ENCODE measurements at regions not wholly inside any gene's neighbourhood (a gene's known extent, or its start where the extent isn't known, plus 50 kb on each side); places are given as distances from the start of the nearest gene placed in this dataset.
A peak's percentile ranks its signal among the peaks of the same experiment; 100 is the strongest.

- DNase-seq: no peak
- Mint-ChIP-seq H3K9me3 (no peaks in the 10 kb centered on the region), H3K4me3 (no peak overlapping the region), H3K4me1 (peaks cover 5% of the 10 kb centered on the region), H3K27me3 (peaks cover 11% of the 10 kb centered on the region), H3K36me3 (ENCODE audit: low read depth) (no peaks in the 10 kb centered on the region), H3K27ac (no peak overlapping the region)
- no peak for ATAC-seq
Measured at GRCh38 chr2:215624423-215624829, 188.6 kb upstream of the FN1 start.

GRCh38 chr2:215622837-215623236 is 187.0 kb upstream of the FN1 start:
- H3K27ac Mint-ChIP-seq: no peak overlapping the region
- no peak for DNase-seq
- peaks cover 15% of the 10 kb centered on the region for H3K27me3 Mint-ChIP-seq
- ATAC-seq: no peak
- no peak overlapping the region for H3K4me3 Mint-ChIP-seq
- H3K9me3 Mint-ChIP-seq: no peaks in the 10 kb centered on the region
- no peaks in the 10 kb centered on the region for H3K36me3 Mint-ChIP-seq (ENCODE audit: low read depth)
- H3K4me1 Mint-ChIP-seq: peaks cover 6% of the 10 kb centered on the region

- no peak for ATAC-seq
Measured at GRCh38 chr2:215621381-215621780, 185.5 kb upstream of the FN1 start.

GRCh38 chr2:215620528-215620927 is 184.7 kb upstream of the FN1 start:
- Mint-ChIP-seq H3K4me3 (no peak overlapping the region), H3K27me3 (peaks cover 15% of the 10 kb centered on the region), H3K9me3 (no peaks in the 10 kb centered on the region), H3K27ac (no peak overlapping the region), H3K4me1 (peaks cover 6% of the 10 kb centered on the region), H3K36me3 (ENCODE audit: low read depth) (no peaks in the 10 kb centered on the region)
- DNase-seq (no peak), ATAC-seq (no peak)

More at GRCh38 chr2:215621381-215621780, 185.5 kb upstream of the FN1 start:
- Mint-ChIP-seq H3K4me3 (no peak overlapping the region), H3K9me3 (no peaks in the 10 kb centered on the region), H3K4me1 (peaks cover 6% of the 10 kb centered on the region), H3K36me3 (ENCODE audit: low read depth) (no peaks in the 10 kb centered on the region), H3K27ac (no peak overlapping the region), H3K27me3 (peaks cover 15% of the 10 kb centered on the region)
- no peak for DNase-seq

GRCh38 chr2:215619989-215620388 is 184.1 kb upstream of the FN1 start:
- H3K4me3 Mint-ChIP-seq: no peak overlapping the region
- H3K27ac Mint-ChIP-seq: no peak overlapping the region
- no peaks in the 10 kb centered on the region for H3K9me3 Mint-ChIP-seq
- DNase-seq: peak; percentile 5
- ATAC-seq: no peak
- H3K4me1 Mint-ChIP-seq: peaks cover 6% of the 10 kb centered on the region
- H3K36me3 Mint-ChIP-seq (ENCODE audit: low read depth): no peaks in the 10 kb centered on the region
- H3K27me3 Mint-ChIP-seq: peaks cover 15% of the 10 kb centered on the region

GRCh38 chr2:215619022-215619958 is 183.4 kb upstream of the FN1 start:
- peaks cover 17% of the 10 kb centered on the region for H3K27me3 Mint-ChIP-seq
- no peak overlapping the region for H3K27ac Mint-ChIP-seq
- DNase-seq: peak; percentile 4
- no peak overlapping the region for H3K4me3 Mint-ChIP-seq
- no peak for ATAC-seq
- H3K4me1 Mint-ChIP-seq: peaks cover 6% of the 10 kb centered on the region
- H3K9me3 Mint-ChIP-seq: no peaks in the 10 kb centered on the region
- no peaks in the 10 kb centered on the region for H3K36me3 Mint-ChIP-seq (ENCODE audit: low read depth)

- DNase-seq (no peak), ATAC-seq (no peak)
- Mint-ChIP-seq H3K4me1 (peaks cover 6% of the 10 kb centered on the region), H3K4me3 (no peak overlapping the region), H3K27me3 (peaks cover 17% of the 10 kb centered on the region), H3K9me3 (no peaks in the 10 kb centered on the region), H3K27ac (no peak overlapping the region), H3K36me3 (ENCODE audit: low read depth) (no peaks in the 10 kb centered on the region)
Measured at GRCh38 chr2:215618145-215618544, 182.3 kb upstream of the FN1 start.

- H3K4me3 Mint-ChIP-seq: no peak overlapping the region
- no peaks in the 10 kb centered on the region for H3K9me3 Mint-ChIP-seq
- H3K4me1 Mint-ChIP-seq: peaks cover 6% of the 10 kb centered on the region
- DNase-seq (no peak), ATAC-seq (no peak)
- H3K27me3 Mint-ChIP-seq: peaks cover 19% of the 10 kb centered on the region
- H3K36me3 Mint-ChIP-seq (ENCODE audit: low read depth): no peaks in the 10 kb centered on the region
- H3K27ac Mint-ChIP-seq: no peak overlapping the region
Measured at GRCh38 chr2:215617060-215617824, 181.4 kb upstream of the FN1 start.

GRCh38 chr2:215615803-215616174 is 179.9 kb upstream of the FN1 start:
- H3K27ac Mint-ChIP-seq: no peak overlapping the region
- peaks cover 6% of the 10 kb centered on the region for H3K4me1 Mint-ChIP-seq
- H3K27me3 Mint-ChIP-seq: peaks cover 15% of the 10 kb centered on the region
- H3K4me3 Mint-ChIP-seq: no peak overlapping the region
- no peaks in the 10 kb centered on the region for H3K36me3 Mint-ChIP-seq (ENCODE audit: low read depth)
- H3K9me3 Mint-ChIP-seq: no peaks in the 10 kb centered on the region
- no peak for ATAC-seq
- DNase-seq: no peak

GRCh38 chr2:215615067-215615802 is 179.4 kb upstream of the FN1 start:
- ATAC-seq (no peak), DNase-seq (no peak)
- Mint-ChIP-seq H3K4me1 (peaks cover 6% of the 10 kb centered on the region), H3K36me3 (ENCODE audit: low read depth) (no peaks in the 10 kb centered on the region), H3K27me3 (peaks cover 15% of the 10 kb centered on the region), H3K27ac (no peak overlapping the region), H3K9me3 (no peaks in the 10 kb centered on the region), H3K4me3 (no peak overlapping the region)

GRCh38 chr2:215614296-215614695 is 178.4 kb upstream of the FN1 start:
- H3K9me3 Mint-ChIP-seq: no peaks in the 10 kb centered on the region
- no peak overlapping the region for H3K27ac Mint-ChIP-seq
- no peaks in the 10 kb centered on the region for H3K36me3 Mint-ChIP-seq (ENCODE audit: low read depth)
- ATAC-seq: no peak
- H3K4me3 Mint-ChIP-seq: no peak overlapping the region
- H3K4me1 Mint-ChIP-seq: peaks cover under 1% of the 10 kb centered on the region
- no peak for DNase-seq
- H3K27me3 Mint-ChIP-seq: peaks cover 7% of the 10 kb centered on the region

- H3K4me1 Mint-ChIP-seq: no peaks in the 10 kb centered on the region
- H3K27me3 Mint-ChIP-seq: peaks cover 5% of the 10 kb centered on the region
- ATAC-seq (no peak), DNase-seq (no peak)
- H3K9me3 Mint-ChIP-seq: no peaks in the 10 kb centered on the region
- H3K27ac Mint-ChIP-seq: no peak overlapping the region
- H3K36me3 Mint-ChIP-seq (ENCODE audit: low read depth): no peaks in the 10 kb centered on the region
- H3K4me3 Mint-ChIP-seq: no peak overlapping the region
Measured at GRCh38 chr2:215613888-215614287, 178.0 kb upstream of the FN1 start.

- Mint-ChIP-seq H3K27ac (no peak overlapping the region), H3K27me3 (peaks cover 4% of the 10 kb centered on the region), H3K4me1 (no peaks in the 10 kb centered on the region), H3K36me3 (ENCODE audit: low read depth) (no peaks in the 10 kb centered on the region), H3K9me3 (no peaks in the 10 kb centered on the region), H3K4me3 (no peak overlapping the region)
- no peak for DNase-seq
- no peak for ATAC-seq
Measured at GRCh38 chr2:215613280-215613679, 177.4 kb upstream of the FN1 start.

GRCh38 chr2:215612786-215613185 is 176.9 kb upstream of the FN1 start:
- Mint-ChIP-seq H3K4me1 (no peaks in the 10 kb centered on the region), H3K27ac (no peak overlapping the region), H3K4me3 (no peak overlapping the region), H3K9me3 (no peaks in the 10 kb centered on the region), H3K27me3 (peaks cover 4% of the 10 kb centered on the region), H3K36me3 (ENCODE audit: low read depth) (no peaks in the 10 kb centered on the region)
- ATAC-seq (no peak), DNase-seq (no peak)
